GM23338 (cell line): ENCODE measurements at regions not wholly inside any gene's neighbourhood (a gene's known extent, or its start where the extent isn't known, plus 50 kb on each side); places are given as distances from the start of the nearest gene placed in this dataset.

Experiments used
- ATAC-seq: fragments of 200-7000 bp; cut with Tn5 transposase; 3 replicates; pipeline ENCODE4 v1.9.1; 2020
- DNase-seq: peaks from one replicate; pipeline ENCODE4 v3.0.0-alpha.2; 2015; ENCODE audit warnings: low spot score
- H2AFZ ChIP-seq: fragments of 200-600 bp; sonication (generic); 2 replicates; pipeline ENCODE4 v1.8.0; 2016; ENCODE audit warnings: antibody characterized with exemption, mild to moderate bottlenecking, moderate library complexity
- H3F3A ChIP-seq: fragments of 200-600 bp; sonication (generic); replicated peaks from 2 replicates; pipeline ENCODE4 v1.8.0; 2017; ENCODE audit warnings: antibody characterized with exemption, mixed run types, low read depth
- H3K27ac ChIP-seq: fragments of 200-600 bp; sonication (generic); 2 replicates; pipeline ENCODE4 v1.6.1; 2016; ENCODE audit warnings: low read depth
- H3K27me3 ChIP-seq: fragments of 200-600 bp; sonication (generic); 2 replicates; pipeline ENCODE4 v1.8.0; 2016; ENCODE audit warnings: mild to moderate bottlenecking, mixed run types, moderate library complexity; ENCODE audit not compliant: insufficient read depth
- H3K36me3 ChIP-seq: fragments of 200-600 bp; sonication (generic); 2 replicates; pipeline ENCODE4 v1.8.0; 2016; ENCODE audit warnings: mild to moderate bottlenecking; ENCODE audit not compliant: insufficient read depth
- H3K4me1 ChIP-seq: fragments of 200-600 bp; sonication (generic); 2 replicates; pipeline ENCODE4 v1.8.0; 2016; ENCODE audit warnings: mild to moderate bottlenecking, moderate library complexity; ENCODE audit not compliant: insufficient read depth
- H3K4me2 ChIP-seq: fragments of 200-600 bp; sonication (generic); 2 replicates; pipeline ENCODE4 v1.7.1; 2017; ENCODE audit warnings: mixed run types
- H3K4me3 ChIP-seq: fragments of 200-600 bp; sonication (generic); 2 replicates; pipeline ENCODE4 v1.6.1; 2016; ENCODE audit warnings: mixed run types
- H3K79me2 ChIP-seq: fragments of 200-600 bp; sonication (generic); replicated peaks from 2 replicates; pipeline ENCODE4 v1.8.0; 2017; ENCODE audit warnings: mild to moderate bottlenecking; ENCODE audit not compliant: insufficient read depth
- H3K9me2 ChIP-seq: fragments of 200-600 bp; sonication (generic); 2 replicates; pipeline ENCODE4 v1.8.0; 2017; ENCODE audit not compliant: insufficient read depth
- H4K20me1 ChIP-seq: fragments of 200-600 bp; sonication (generic); replicated peaks from 2 replicates; pipeline ENCODE4 v1.8.0; 2017; ENCODE audit warnings: mild to moderate bottlenecking; ENCODE audit not compliant: insufficient read depth
- H3K27ac Mint-ChIP-seq: 2 replicates; pipeline ENCODE4 v1.8.0; 2020; ENCODE audit warnings: inconsistent platforms, mild to moderate bottlenecking, moderate library complexity, mixed read lengths
- H3K27me3 Mint-ChIP-seq: 3 replicates; pipeline ENCODE4 v1.8.0; 2022; ENCODE audit warnings: low read depth, mild to moderate bottlenecking, moderate library complexity, mixed read lengths, inconsistent platforms; ENCODE audit not compliant: insufficient read depth, poor library complexity
- H3K36me3 Mint-ChIP-seq: 3 replicates; pipeline ENCODE4 v1.8.0; 2021; ENCODE audit warnings: low read depth, mild to moderate bottlenecking, inconsistent platforms, moderate library complexity, mixed read lengths
- H3K4me1 Mint-ChIP-seq: 3 replicates; pipeline ENCODE4 v1.8.0; 2020; ENCODE audit warnings: mild to moderate bottlenecking, inconsistent platforms, mixed read lengths
- H3K4me3 Mint-ChIP-seq: 3 replicates; pipeline ENCODE4 v1.8.0; 2021; ENCODE audit warnings: moderate library complexity, mild to moderate bottlenecking, inconsistent platforms, mixed read lengths
- H3K9me3 Mint-ChIP-seq: 3 replicates; pipeline ENCODE4 v1.8.0; 2020; ENCODE audit warnings: moderate library complexity, mild to moderate bottlenecking, inconsistent platforms, mixed read lengths
- CREB1 ChIP-seq: fragments of 250-450 bp; sonication (Bioruptor Pico); IDR thresholded peaks from 2 replicates; pipeline ENCODE4 v1.5.0; 2020; ENCODE audit warnings: low read depth, mild to moderate bottlenecking, moderate library complexity
- CTCF ChIP-seq, 2 experiments: fragments of 200-600 bp in 1 of 2; sonication (generic) in 1 of 2; conservative IDR thresholded peaks; 2 replicates each; pipeline versions ENCODE4 v1.5.1 to v1.6.1; 2016 to 2017; ENCODE audit warnings: antibody characterized with exemption in 2 of 2, low read depth in 2 of 2, mild to moderate bottlenecking in 2 of 2, moderate library complexity in 1 of 2
- ETS1 ChIP-seq: IDR thresholded peaks from 2 replicates; pipeline ENCODE4 v1.6.1; 2016; ENCODE audit warnings: antibody characterized with exemption
- EZH2 ChIP-seq: fragments of 200-600 bp; sonication (generic); IDR thresholded peaks from one replicate; pipeline ENCODE4 v1.8.0; 2017; ENCODE audit warnings: antibody characterized with exemption, mild to moderate bottlenecking, low read depth; ENCODE audit not compliant: unreplicated experiment
- NANOG ChIP-seq: IDR thresholded peaks from 2 replicates; pipeline ENCODE4 v1.6.1; 2016; ENCODE audit warnings: antibody characterized with exemption, borderline replicate concordance
- POLR2AphosphoS5 ChIP-seq: IDR thresholded peaks from 2 replicates; pipeline ENCODE4 v1.6.1; 2016; ENCODE audit warnings: antibody characterized with exemption, low read depth
- STAT1 ChIP-seq: IDR thresholded peaks from one replicate; pipeline ENCODE4 v1.6.1; 2016; ENCODE audit warnings: antibody characterized with exemption; ENCODE audit not compliant: unreplicated experiment
- ZNF114 ChIP-seq: fragments of 250-450 bp; sonication (Bioruptor Pico); IDR thresholded peaks from 2 replicates; pipeline ENCODE4 v1.5.0; 2020; ENCODE audit warnings: mild to moderate bottlenecking, moderate library complexity
- ZNF331 ChIP-seq: fragments of 250-450 bp; sonication (Bioruptor Pico); IDR thresholded peaks from 2 replicates; pipeline ENCODE4 v1.5.0; 2020; ENCODE audit warnings: low read depth, mild to moderate bottlenecking, moderate library complexity
- TF ChIP-seq, protein P1 (sequence below): fragments of 250-450 bp; sonication (Bioruptor Pico); IDR thresholded peaks from 2 replicates; pipeline ENCODE4 v1.5.0; 2020; ENCODE audit warnings: mild to moderate bottlenecking, moderate library complexity

DNA sequence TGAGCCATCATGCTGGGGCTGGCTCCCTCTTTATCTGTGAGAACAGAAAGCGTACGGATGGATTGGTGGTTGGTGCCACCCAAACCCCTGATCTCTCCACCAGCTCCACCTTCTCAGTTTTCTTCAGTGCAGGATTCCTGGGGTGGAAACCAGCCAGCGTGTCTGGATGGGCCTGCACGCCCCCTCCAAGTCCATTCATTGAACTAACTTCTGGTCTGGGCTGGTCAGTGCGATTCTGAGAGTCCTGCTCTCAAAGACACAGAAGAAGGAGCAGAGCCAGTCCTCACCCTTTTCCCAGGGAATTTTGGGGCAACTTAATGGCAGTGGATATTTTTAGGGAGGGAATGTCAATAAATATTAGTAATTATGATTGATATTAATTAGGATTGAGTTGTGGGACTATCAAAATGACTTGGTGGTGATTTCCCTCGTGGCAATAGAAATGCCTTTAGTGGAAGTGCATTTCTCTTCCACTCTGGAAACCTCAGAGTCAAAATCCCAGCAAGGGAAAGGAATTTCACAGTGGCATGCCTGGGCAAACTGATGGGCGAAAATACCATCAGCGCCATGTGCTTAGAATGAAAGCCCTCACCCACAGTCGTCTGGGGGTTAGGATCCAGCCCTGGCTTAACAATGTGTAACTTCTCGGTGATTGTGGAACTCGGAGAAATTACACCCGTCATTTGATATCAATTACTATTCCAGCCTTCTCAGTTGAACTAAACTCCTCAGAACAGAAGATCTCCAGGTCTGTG, 69.3 kb upstream of the EEPD1 start:
- H3F3A ChIP-seq = no peaks in the 10 kb centered on the region
- H3K27me3 Mint-ChIP-seq = peaks cover 14% of the 10 kb centered on the region
- DNase-seq (no peak), ATAC-seq (no peak)
- H3K4me2 ChIP-seq = no peak overlapping the region
- no peak for TF ChIP-seq ETS1
- TF ChIP-seq ZNF331 (CRISPR knock-in tag) = no peak
- no peak for TF ChIP-seq CTCF (conservative IDR thresholded peaks at IDR 0.05; ENCODE audit: low read depth in 2 of 2)
- no peak for TF ChIP-seq EZH2
- no peak for TF ChIP-seq CREB1 (CRISPR knock-in tag)
- no peak for TF ChIP-seq NANOG
- no peak for TF ChIP-seq POLR2AphosphoS5
- TF ChIP-seq STAT1 = no peak
- TF ChIP-seq, protein P1, sequence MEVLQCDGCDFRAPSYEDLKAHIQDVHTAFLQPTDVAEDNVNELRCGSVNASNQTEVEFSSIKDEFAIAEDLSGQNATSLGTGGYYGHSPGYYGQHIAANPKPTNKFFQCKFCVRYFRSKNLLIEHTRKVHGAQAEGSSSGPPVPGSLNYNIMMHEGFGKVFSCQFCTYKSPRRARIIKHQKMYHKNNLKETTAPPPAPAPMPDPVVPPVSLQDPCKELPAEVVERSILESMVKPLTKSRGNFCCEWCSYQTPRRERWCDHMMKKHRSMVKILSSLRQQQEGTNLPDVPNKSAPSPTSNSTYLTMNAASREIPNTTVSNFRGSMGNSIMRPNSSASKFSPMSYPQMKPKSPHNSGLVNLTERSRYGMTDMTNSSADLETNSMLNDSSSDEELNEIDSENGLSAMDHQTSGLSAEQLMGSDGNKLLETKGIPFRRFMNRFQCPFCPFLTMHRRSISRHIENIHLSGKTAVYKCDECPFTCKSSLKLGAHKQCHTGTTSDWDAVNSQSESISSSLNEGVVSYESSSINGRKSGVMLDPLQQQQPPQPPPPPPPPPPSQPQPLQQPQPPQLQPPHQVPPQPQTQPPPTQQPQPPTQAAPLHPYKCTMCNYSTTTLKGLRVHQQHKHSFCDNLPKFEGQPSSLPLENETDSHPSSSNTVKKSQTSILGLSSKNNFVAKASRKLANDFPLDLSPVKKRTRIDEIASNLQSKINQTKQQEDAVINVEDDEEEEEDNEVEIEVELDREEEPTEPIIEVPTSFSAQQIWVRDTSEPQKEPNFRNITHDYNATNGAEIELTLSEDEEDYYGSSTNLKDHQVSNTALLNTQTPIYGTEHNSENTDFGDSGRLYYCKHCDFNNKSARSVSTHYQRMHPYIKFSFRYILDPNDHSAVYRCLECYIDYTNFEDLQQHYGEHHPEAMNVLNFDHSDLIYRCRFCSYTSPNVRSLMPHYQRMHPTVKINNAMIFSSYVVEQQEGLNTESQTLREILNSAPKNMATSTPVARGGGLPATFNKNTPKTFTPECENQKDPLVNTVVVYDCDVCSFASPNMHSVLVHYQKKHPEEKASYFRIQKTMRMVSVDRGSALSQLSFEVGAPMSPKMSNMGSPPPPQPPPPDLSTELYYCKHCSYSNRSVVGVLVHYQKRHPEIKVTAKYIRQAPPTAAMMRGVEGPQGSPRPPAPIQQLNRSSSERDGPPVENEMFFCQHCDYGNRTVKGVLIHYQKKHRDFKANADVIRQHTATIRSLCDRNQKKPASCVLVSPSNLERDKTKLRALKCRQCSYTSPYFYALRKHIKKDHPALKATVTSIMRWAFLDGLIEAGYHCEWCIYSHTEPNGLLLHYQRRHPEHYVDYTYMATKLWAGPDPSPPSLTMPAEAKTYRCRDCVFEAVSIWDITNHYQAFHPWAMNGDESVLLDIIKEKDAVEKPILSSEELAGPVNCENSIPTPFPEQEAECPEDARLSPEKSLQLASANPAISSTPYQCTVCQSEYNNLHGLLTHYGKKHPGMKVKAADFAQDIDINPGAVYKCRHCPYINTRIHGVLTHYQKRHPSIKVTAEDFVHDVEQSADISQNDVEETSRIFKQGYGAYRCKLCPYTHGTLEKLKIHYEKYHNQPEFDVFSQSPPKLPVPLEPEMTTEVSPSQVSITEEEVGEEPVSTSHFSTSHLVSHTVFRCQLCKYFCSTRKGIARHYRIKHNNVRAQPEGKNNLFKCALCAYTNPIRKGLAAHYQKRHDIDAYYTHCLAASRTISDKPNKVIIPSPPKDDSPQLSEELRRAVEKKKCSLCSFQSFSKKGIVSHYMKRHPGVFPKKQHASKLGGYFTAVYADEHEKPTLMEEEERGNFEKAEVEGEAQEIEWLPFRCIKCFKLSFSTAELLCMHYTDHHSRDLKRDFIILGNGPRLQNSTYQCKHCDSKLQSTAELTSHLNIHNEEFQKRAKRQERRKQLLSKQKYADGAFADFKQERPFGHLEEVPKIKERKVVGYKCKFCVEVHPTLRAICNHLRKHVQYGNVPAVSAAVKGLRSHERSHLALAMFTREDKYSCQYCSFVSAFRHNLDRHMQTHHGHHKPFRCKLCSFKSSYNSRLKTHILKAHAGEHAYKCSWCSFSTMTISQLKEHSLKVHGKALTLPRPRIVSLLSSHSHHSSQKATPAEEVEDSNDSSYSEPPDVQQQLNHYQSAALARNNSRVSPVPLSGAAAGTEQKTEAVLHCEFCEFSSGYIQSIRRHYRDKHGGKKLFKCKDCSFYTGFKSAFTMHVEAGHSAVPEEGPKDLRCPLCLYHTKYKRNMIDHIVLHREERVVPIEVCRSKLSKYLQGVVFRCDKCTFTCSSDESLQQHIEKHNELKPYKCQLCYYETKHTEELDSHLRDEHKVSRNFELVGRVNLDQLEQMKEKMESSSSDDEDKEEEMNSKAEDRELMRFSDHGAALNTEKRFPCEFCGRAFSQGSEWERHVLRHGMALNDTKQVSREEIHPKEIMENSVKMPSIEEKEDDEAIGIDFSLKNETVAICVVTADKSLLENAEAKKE (CRISPR knock-in tag) = no peak
- no peak for TF ChIP-seq ZNF114 (CRISPR knock-in tag)
- H3K27me3 ChIP-seq = no peaks in the 10 kb centered on the region
- H3K4me3 Mint-ChIP-seq = no peak overlapping the region
- H3K4me1 ChIP-seq = no peaks in the 10 kb centered on the region
- H3K27ac ChIP-seq = no peak overlapping the region
- H3K36me3 Mint-ChIP-seq = peaks cover 8% of the 10 kb centered on the region; the same call in 2 of the 3 replicates
- no peak overlapping the region for H3K4me3 ChIP-seq
- H3K27ac Mint-ChIP-seq = no peak overlapping the region
- no peaks in the 10 kb centered on the region for H4K20me1 ChIP-seq
- no peaks in the 10 kb centered on the region for H3K36me3 ChIP-seq
- H3K4me1 Mint-ChIP-seq = peaks cover 5% of the 10 kb centered on the region; the same call in 2 of the 3 replicates
- peaks cover 10% of the 10 kb centered on the region; the same call in 2 of the 3 replicates for H3K9me3 Mint-ChIP-seq
- no peaks in the 10 kb centered on the region for H3K79me2 ChIP-seq
- H3K9me2 ChIP-seq = no peaks in the 10 kb centered on the region
- H2AFZ ChIP-seq = peak overlapping the region; percentile 90
